PFSK-1 (cell line): ENCODE measurements at regions not wholly inside any gene's neighbourhood (a gene's known extent, or its start where the extent isn't known, plus 50 kb on each side); places are given as distances from the start of the nearest gene placed in this dataset.

ENCODE experiments used
- POLR2AphosphoS5 ChIP-seq: IDR thresholded peaks from 2 replicates; pipeline ENCODE4 v1.6.1; 2012; ENCODE audit warnings: low read depth, mild to moderate bottlenecking, control low read depth, low read length, moderate library complexity
- SIN3A ChIP-seq: IDR thresholded peaks from 2 replicates; pipeline ENCODE4 v1.6.1; 2012; ENCODE audit warnings: mild to moderate bottlenecking, low read length, moderate library complexity, borderline replicate concordance; ENCODE audit not compliant: insufficient read depth
- TAF1 ChIP-seq: IDR thresholded peaks from 2 replicates; pipeline ENCODE4 v1.6.1; 2012; ENCODE audit warnings: low read length, control low read depth, borderline replicate concordance; ENCODE audit not compliant: insufficient read depth
- TF ChIP-seq, protein P1 (sequence below), 2 experiments: IDR thresholded peaks; 2 replicates each; pipeline versions ENCODE4 v1.6.1 to v1.8.0; 2011 to 2012; ENCODE audit warnings: low read depth in 2 of 2, low read length in 2 of 2, control low read depth in 1 of 2, inconsistent platforms in 1 of 2, mild to moderate bottlenecking in 1 of 2, moderate library complexity in 1 of 2; ENCODE audit not compliant: insufficient read depth in 1 of 2

DNA sequence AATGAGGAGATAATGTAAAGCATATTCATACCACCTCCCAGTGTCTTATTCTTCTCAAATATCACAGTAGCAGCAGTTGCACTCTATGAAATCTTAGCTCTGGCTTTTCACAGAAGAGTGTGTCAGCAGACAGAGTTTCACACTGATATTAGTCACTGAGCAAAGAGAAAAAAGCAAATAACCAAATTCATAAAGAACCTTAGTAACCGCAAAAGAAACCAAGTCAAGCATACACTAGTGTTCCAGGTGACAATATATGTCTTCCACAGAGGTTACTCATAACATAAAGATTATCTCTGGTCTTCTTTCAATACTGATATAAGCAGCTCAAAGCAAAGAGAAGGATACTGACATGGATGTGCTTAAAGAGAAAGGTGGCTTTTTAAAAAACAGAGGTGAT is 181.7 kb upstream of the EDNRA start:
- TF ChIP-seq POLR2AphosphoS5 (no peak), TAF1 (no peak), SIN3A (no peak)
- TF ChIP-seq, protein P1, sequence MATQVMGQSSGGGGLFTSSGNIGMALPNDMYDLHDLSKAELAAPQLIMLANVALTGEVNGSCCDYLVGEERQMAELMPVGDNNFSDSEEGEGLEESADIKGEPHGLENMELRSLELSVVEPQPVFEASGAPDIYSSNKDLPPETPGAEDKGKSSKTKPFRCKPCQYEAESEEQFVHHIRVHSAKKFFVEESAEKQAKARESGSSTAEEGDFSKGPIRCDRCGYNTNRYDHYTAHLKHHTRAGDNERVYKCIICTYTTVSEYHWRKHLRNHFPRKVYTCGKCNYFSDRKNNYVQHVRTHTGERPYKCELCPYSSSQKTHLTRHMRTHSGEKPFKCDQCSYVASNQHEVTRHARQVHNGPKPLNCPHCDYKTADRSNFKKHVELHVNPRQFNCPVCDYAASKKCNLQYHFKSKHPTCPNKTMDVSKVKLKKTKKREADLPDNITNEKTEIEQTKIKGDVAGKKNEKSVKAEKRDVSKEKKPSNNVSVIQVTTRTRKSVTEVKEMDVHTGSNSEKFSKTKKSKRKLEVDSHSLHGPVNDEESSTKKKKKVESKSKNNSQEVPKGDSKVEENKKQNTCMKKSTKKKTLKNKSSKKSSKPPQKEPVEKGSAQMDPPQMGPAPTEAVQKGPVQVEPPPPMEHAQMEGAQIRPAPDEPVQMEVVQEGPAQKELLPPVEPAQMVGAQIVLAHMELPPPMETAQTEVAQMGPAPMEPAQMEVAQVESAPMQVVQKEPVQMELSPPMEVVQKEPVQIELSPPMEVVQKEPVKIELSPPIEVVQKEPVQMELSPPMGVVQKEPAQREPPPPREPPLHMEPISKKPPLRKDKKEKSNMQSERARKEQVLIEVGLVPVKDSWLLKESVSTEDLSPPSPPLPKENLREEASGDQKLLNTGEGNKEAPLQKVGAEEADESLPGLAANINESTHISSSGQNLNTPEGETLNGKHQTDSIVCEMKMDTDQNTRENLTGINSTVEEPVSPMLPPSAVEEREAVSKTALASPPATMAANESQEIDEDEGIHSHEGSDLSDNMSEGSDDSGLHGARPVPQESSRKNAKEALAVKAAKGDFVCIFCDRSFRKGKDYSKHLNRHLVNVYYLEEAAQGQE (IDR thresholded peaks at IDR 0.05; ENCODE audit: insufficient read depth in 1 of 2, low read depth in 2 of 2, low read length in 2 of 2): no peak
